OCI-LY7 (cell line): ENCODE measurements at regions not wholly inside any gene's neighbourhood (a gene's known extent, or its start where the extent isn't known, plus 50 kb on each side); places are given as distances from the start of the nearest gene placed in this dataset.

Source experiments
- BruUV-seq: library from RNA; stranded (reverse); fragments of 400-500 nt; replicated peaks from 2 replicates; lab custom pipeline; 2021; lab: Mats Ljungman, UMichigan
- CTCF ChIA-PET: fragments of 300-600 bp; sonication (Branson Sonifier 250); formaldehyde crosslinking; loops from one replicate; lab custom pipeline; 2022; ENCODE audit warnings: antibody characterized with exemption; ENCODE audit not compliant: unreplicated experiment; lab: Charles Lee
- POLR2A ChIA-PET: fragments of 300-600 bp; sonication (Branson Sonifier 250); formaldehyde crosslinking; loops from one replicate; lab custom pipeline; 2022; ENCODE audit warnings: antibody characterized with exemption; lab: Charles Lee
- DNase-seq: peaks from one replicate; pipeline ENCODE4 v3.0.0-alpha.2; 2015; ENCODE audit warnings: low spot score
- H2AFZ ChIP-seq: fragments of 200-600 bp; sonication (generic), shearing (Covaris generic); 2 replicates; pipeline ENCODE4 v1.6.1; 2014; ENCODE audit warnings: mild to moderate bottlenecking, antibody characterized with exemption, low read length, moderate library complexity
- H3K27ac ChIP-seq: fragments of 200-600 bp; sonication (generic); 2 replicates; pipeline ENCODE4 v1.5.1; 2014; ENCODE audit warnings: mixed run types, low read depth, mild to moderate bottlenecking, moderate library complexity, low read length, inconsistent platforms; ENCODE audit not compliant: poor library complexity, severe bottlenecking
- H3K36me3 ChIP-seq: fragments of 200-600 bp; sonication (generic); 2 replicates; pipeline ENCODE4 v1.6.1; 2014; ENCODE audit warnings: mild to moderate bottlenecking, antibody characterized with exemption, low read length, moderate library complexity, mixed read lengths; ENCODE audit not compliant: insufficient read depth
- H3K4me1 ChIP-seq: fragments of 200-600 bp; sonication (generic); 2 replicates; pipeline ENCODE4 v1.5.1; 2014; ENCODE audit warnings: mild to moderate bottlenecking, low read length; ENCODE audit not compliant: insufficient read depth, poor library complexity, severe bottlenecking
- H3K4me2 ChIP-seq: fragments of 200-600 bp; sonication (generic); 2 replicates; pipeline ENCODE4 v1.6.1; 2014; ENCODE audit warnings: mild to moderate bottlenecking, low read length
- H3K4me3 ChIP-seq: fragments of 200-600 bp; sonication (generic); 2 replicates; pipeline ENCODE4 v1.5.1; 2014; ENCODE audit warnings: mild to moderate bottlenecking, low read depth, low read length; ENCODE audit not compliant: poor library complexity, severe bottlenecking
- H3K79me2 ChIP-seq: fragments of 200-600 bp; sonication (generic); 2 replicates; pipeline ENCODE4 v1.6.1; 2016; ENCODE audit warnings: low read depth, mild to moderate bottlenecking, low read length, moderate library complexity, mixed read lengths; ENCODE audit not compliant: insufficient read depth
- H3K9me2 ChIP-seq: fragments of 200-600 bp; sonication (generic); 2 replicates; pipeline ENCODE4 v1.6.1; 2016; ENCODE audit warnings: mild to moderate bottlenecking, low read length, mixed read lengths; ENCODE audit not compliant: insufficient read depth
- H3K9me3 ChIP-seq: fragments of 200-600 bp; sonication (generic); 2 replicates; pipeline ENCODE4 v1.6.1; 2014; ENCODE audit warnings: mild to moderate bottlenecking, mixed run types, low read length, mixed read lengths
- H4K20me1 ChIP-seq: fragments of 200-600 bp; sonication (generic); 2 replicates; pipeline ENCODE4 v1.6.1; 2014; ENCODE audit warnings: mild to moderate bottlenecking, antibody characterized with exemption, low read length, moderate library complexity, mixed read lengths; ENCODE audit not compliant: insufficient read depth
- CTCF ChIP-seq: fragments of 200-600 bp; sonication (generic); conservative IDR thresholded peaks from 2 replicates; pipeline ENCODE4 v1.5.1; 2014; ENCODE audit warnings: mild to moderate bottlenecking, antibody characterized with exemption, low read length, moderate library complexity, mixed read lengths
- EZH2phosphoT487 ChIP-seq: fragments of 200-600 bp; sonication (generic); IDR thresholded peaks from 2 replicates; pipeline ENCODE4 v1.6.1; 2018; ENCODE audit warnings: low read depth, borderline replicate concordance, mild to moderate bottlenecking, mixed run types, antibody characterized with exemption, low read length, moderate library complexity, mixed read lengths
- intact Hi-C: fragments of 100-400 bp; cut with micrococcal nuclease; formaldehyde crosslinking; loops from one replicate; pipeline ENCODE4 v1.10.0; 2022; ENCODE audit not compliant: unreplicated experiment

GRCh38 chr2:216565956-216566355 lies 67.3 kb upstream of the IGFBP2 start:
- Histone ChIP-seq H3K4me3 (no peak overlapping the region), H3K36me3 (no peaks in the 10 kb centered on the region), H3K79me2 (no peaks in the 10 kb centered on the region), H3K9me3 (0 out of 2 replicates have a peak, but pooled peaks cover 1% of the 10 kb centered on the region), H3K4me1 (no peaks in the 10 kb centered on the region), H3K9me2 (no peaks in the 10 kb centered on the region), H2AFZ (no peak overlapping the region), H3K27ac (no peak overlapping the region), H3K4me2 (no peak overlapping the region), H4K20me1 (no peaks in the 10 kb centered on the region)
- intact Hi-C loops: no loop called here
- no peak for TF ChIP-seq EZH2phosphoT487
- TF ChIP-seq CTCF: no peak
- BruUV-seq: no TSS peak
- ChIA-PET CTCF (no interaction called here), POLR2A (interaction anchor here (1.0 kb wide), 1 partner anchor 28 kb away, joined by 3 read pairs; no protein-coding TSS in a partner anchor)
- no peak for DNase-seq

- Histone ChIP-seq H2AFZ (no peak overlapping the region), H4K20me1 (no peaks in the 10 kb centered on the region), H3K4me1 (no peaks in the 10 kb centered on the region), H3K4me3 (no peak overlapping the region), H3K9me3 (0 out of 2 replicates have a peak, but pooled peaks cover 6% of the 10 kb centered on the region), H3K9me2 (no peaks in the 10 kb centered on the region), H3K36me3 (no peaks in the 10 kb centered on the region), H3K27ac (no peak overlapping the region), H3K4me2 (no peak overlapping the region), H3K79me2 (no peaks in the 10 kb centered on the region)
- TF ChIP-seq CTCF (no peak), EZH2phosphoT487 (no peak)
- intact Hi-C loops: no loop called here
- ChIA-PET CTCF (no interaction called here), POLR2A (interaction anchor here (0.6 kb wide), 1 partner anchor 829 kb away, joined by 4 read pairs; no protein-coding TSS in a partner anchor)
- no peak for DNase-seq
- no TSS peak for BruUV-seq
Measured at GRCh38 chr2:216568576-216568975, 64.6 kb upstream of the IGFBP2 start.

- intact Hi-C loops: no loop called here
- Histone ChIP-seq H3K79me2 (no peaks in the 10 kb centered on the region), H3K36me3 (no peaks in the 10 kb centered on the region), H3K9me2 (no peaks in the 10 kb centered on the region), H3K4me2 (no peak overlapping the region), H3K27ac (no peak overlapping the region), H3K4me1 (no peaks in the 10 kb centered on the region), H2AFZ (no peak overlapping the region), H4K20me1 (no peaks in the 10 kb centered on the region), H3K4me3 (no peak overlapping the region), H3K9me3 (0 out of 2 replicates have a peak, but pooled peaks cover 6% of the 10 kb centered on the region)
- BruUV-seq: no TSS peak
- TF ChIP-seq CTCF: no peak
- no peak for TF ChIP-seq EZH2phosphoT487
- no peak for DNase-seq
- CTCF ChIA-PET: no interaction called here
- POLR2A ChIA-PET: interaction anchor here (0.6 kb wide), 3 partner anchors 95 to 1829 kb away, joined by 3 read pairs; no protein-coding TSS in a partner anchor
Measured at GRCh38 chr2:216569765-216570164, 63.5 kb upstream of the IGFBP2 start.
